ENCODE measurements at regions not wholly inside any gene's neighbourhood (a gene's known extent, or its start where the extent isn't known, plus 50 kb on each side); places are given as distances from the start of the nearest gene placed in this dataset.

GRCh38 chr5:34522599-34523386 is 133.3 kb upstream of the RAI14 start:
- in situ Hi-C loops (cut with MboI; ENCODE audit: low sequenced_read_pairs), result no loop called here

GRCh38 chr5:34523387-34523726 is 132.8 kb upstream of the RAI14 start:
- in situ Hi-C loops (cut with MboI; ENCODE audit: low sequenced_read_pairs), result no loop called here

GRCh38 chr5:34524123-34524522 is 132.0 kb upstream of the RAI14 start:
- in situ Hi-C loops (cut with MboI; ENCODE audit: low sequenced_read_pairs), result no loop called here

- in situ Hi-C loops (cut with MboI; ENCODE audit: low sequenced_read_pairs), result no loop called here
Observed at GRCh38 chr5:34525761-34526160, 130.4 kb upstream of the RAI14 start.

GRCh38 chr5:34526682-34527305 is 129.3 kb upstream of the RAI14 start:
- in situ Hi-C loops (cut with MboI; ENCODE audit: low sequenced_read_pairs), result no loop called here

- in situ Hi-C loops (cut with MboI; ENCODE audit: low sequenced_read_pairs), result no loop called here
Observed at GRCh38 chr5:34529581-34530331, 126.4 kb upstream of the RAI14 start.

- in situ Hi-C loops (cut with MboI; ENCODE audit: low sequenced_read_pairs), result no loop called here
Observed at GRCh38 chr5:34530637-34531036, 125.5 kb upstream of the RAI14 start.

GRCh38 chr5:34531751-34532360 is 124.3 kb upstream of the RAI14 start:
- in situ Hi-C loops (cut with MboI; ENCODE audit: low sequenced_read_pairs), result no loop called here

- in situ Hi-C loops (cut with MboI; ENCODE audit: low sequenced_read_pairs), result no loop called here
Observed at GRCh38 chr5:34533582-34534522, 122.3 kb upstream of the RAI14 start.

- in situ Hi-C loops (cut with MboI; ENCODE audit: low sequenced_read_pairs), result no loop called here
Observed at GRCh38 chr5:34534523-34535103, 121.5 kb upstream of the RAI14 start.

- in situ Hi-C loops (cut with MboI; ENCODE audit: low sequenced_read_pairs), result no loop called here
Observed at GRCh38 chr5:34535433-34535832, 120.7 kb upstream of the RAI14 start.

GRCh38 chr5:34535944-34536623 is 120.0 kb upstream of the RAI14 start:
- in situ Hi-C loops (cut with MboI; ENCODE audit: low sequenced_read_pairs), result no loop called here

GRCh38 chr5:34536699-34537098 is 119.4 kb upstream of the RAI14 start:
- in situ Hi-C loops (cut with MboI; ENCODE audit: low sequenced_read_pairs), result no loop called here

GRCh38 chr5:34538026-34538672 is 118.0 kb upstream of the RAI14 start:
- in situ Hi-C loops (cut with MboI; ENCODE audit: low sequenced_read_pairs), result no loop called here

GRCh38 chr5:34539183-34539582 is 116.9 kb upstream of the RAI14 start:
- in situ Hi-C loops (cut with MboI; ENCODE audit: low sequenced_read_pairs), result no loop called here

- in situ Hi-C loops (cut with MboI; ENCODE audit: low sequenced_read_pairs), result no loop called here
Observed at GRCh38 chr5:34541067-34541466, 115.1 kb upstream of the RAI14 start.

GRCh38 chr5:34542818-34543217 is 113.3 kb upstream of the RAI14 start:
- in situ Hi-C loops (cut with MboI; ENCODE audit: low sequenced_read_pairs), result no loop called here

GRCh38 chr5:34543687-34544086 is 112.4 kb upstream of the RAI14 start:
- in situ Hi-C loops (cut with MboI; ENCODE audit: low sequenced_read_pairs), result no loop called here

GRCh38 chr5:34544403-34544802 is 111.7 kb upstream of the RAI14 start:
- in situ Hi-C loops (cut with MboI; ENCODE audit: low sequenced_read_pairs), result no loop called here
